RWPE2 (cell line): ENCODE measurements at regions not wholly inside any gene's neighbourhood (a gene's known extent, or its start where the extent isn't known, plus 50 kb on each side); places are given as distances from the start of the nearest gene placed in this dataset.

Experiments used
- ATAC-seq: fragments of 200-7000 bp; cut with Tn5 transposase; 3 replicates; pipeline ENCODE4 v1.9.1; 2021; ENCODE audit warnings: low read depth
- DNase-seq: peaks from one replicate; pipeline ENCODE4 v3.0.0-alpha.2; 2020; ENCODE audit warnings: low spot score
- H3K27ac ChIP-seq: fragments of 450-650 bp; 2 replicates; pipeline ENCODE4 v1.5.1; 2017; ENCODE audit warnings: mild to moderate bottlenecking; ENCODE audit not compliant: poor library complexity, severe bottlenecking
- H3K27me3 ChIP-seq: fragments of 250-450 bp; sonication (Bioruptor Pico); 2 replicates; pipeline ENCODE4 v1.5.1; 2021; ENCODE audit warnings: mild to moderate bottlenecking, moderate library complexity; ENCODE audit not compliant: insufficient read depth, poor library complexity, severe bottlenecking
- H3K36me3 ChIP-seq: fragments of 250-450 bp; sonication (Bioruptor Pico); 2 replicates; pipeline ENCODE4 v1.5.1; 2020; ENCODE audit warnings: low read depth, mild to moderate bottlenecking, moderate library complexity
- H3K4me1 ChIP-seq: fragments of 250-450 bp; sonication (Bioruptor Pico); 2 replicates; pipeline ENCODE4 v1.5.1; 2021; ENCODE audit warnings: mild to moderate bottlenecking, moderate library complexity; ENCODE audit not compliant: insufficient read depth, poor library complexity, severe bottlenecking
- H3K4me3 ChIP-seq: fragments of 250-450 bp; sonication (Bioruptor Pico); 2 replicates; pipeline ENCODE4 v1.5.1; 2021; ENCODE audit warnings: mild to moderate bottlenecking, moderate library complexity; ENCODE audit not compliant: severe bottlenecking
- H3K9me3 ChIP-seq: fragments of 250-450 bp; sonication (Bioruptor Pico); 2 replicates; pipeline ENCODE4 v1.5.1; 2021; ENCODE audit warnings: mild to moderate bottlenecking, moderate library complexity; ENCODE audit not compliant: severe bottlenecking
- CTCF ChIP-seq: fragments of 450-650 bp; IDR thresholded peaks from one replicate; pipeline ENCODE4 v1.5.1; 2017; ENCODE audit warnings: mild to moderate bottlenecking, moderate library complexity; ENCODE audit not compliant: poor library complexity, severe bottlenecking

- H3K4me3 ChIP-seq: no peak overlapping the region
- H3K4me1 ChIP-seq: no peaks in the 10 kb centered on the region
- no peak overlapping the region for H3K27ac ChIP-seq
- H3K27me3 ChIP-seq: no peaks in the 10 kb centered on the region
- H3K36me3 ChIP-seq: no peaks in the 10 kb centered on the region
- no peaks in the 10 kb centered on the region for H3K9me3 ChIP-seq
- ATAC-seq (no peak), DNase-seq (no peak)
- TF ChIP-seq CTCF: no peak
These were observed 780.2 kb upstream of the ADGRL2 start for GRCh38 chr1:81020506-81020905.

GRCh38 chr1:81010126-81010525 lies 790.6 kb upstream of the ADGRL2 start:
- H3K27me3 ChIP-seq: no peaks in the 10 kb centered on the region
- TF ChIP-seq CTCF: no peak
- DNase-seq: no peak
- H3K9me3 ChIP-seq: no peaks in the 10 kb centered on the region
- no peak overlapping the region for H3K27ac ChIP-seq
- H3K4me1 ChIP-seq: no peaks in the 10 kb centered on the region
- H3K36me3 ChIP-seq: no peaks in the 10 kb centered on the region
- no peak for ATAC-seq
- H3K4me3 ChIP-seq: no peak overlapping the region

- ATAC-seq (no peak), DNase-seq (no peak)
- H3K9me3 ChIP-seq: no peaks in the 10 kb centered on the region
- H3K4me1 ChIP-seq: no peaks in the 10 kb centered on the region
- no peaks in the 10 kb centered on the region for H3K36me3 ChIP-seq
- no peaks in the 10 kb centered on the region for H3K27me3 ChIP-seq
- no peak overlapping the region for H3K27ac ChIP-seq
- H3K4me3 ChIP-seq: no peak overlapping the region
- TF ChIP-seq CTCF: no peak
These were observed 792.4 kb upstream of the ADGRL2 start for GRCh38 chr1:81008293-81008692.

- DNase-seq (no peak), ATAC-seq (no peak)
- TF ChIP-seq CTCF: no peak
- no peaks in the 10 kb centered on the region for H3K36me3 ChIP-seq
- H3K4me1 ChIP-seq: no peaks in the 10 kb centered on the region
- H3K4me3 ChIP-seq: no peak overlapping the region
- H3K9me3 ChIP-seq: no peaks in the 10 kb centered on the region
- H3K27ac ChIP-seq: no peak overlapping the region
- no peaks in the 10 kb centered on the region for H3K27me3 ChIP-seq
These were observed 793.7 kb upstream of the ADGRL2 start for GRCh38 chr1:81007024-81007423.

- TF ChIP-seq CTCF: no peak
- no peak overlapping the region for H3K27ac ChIP-seq
- no peaks in the 10 kb centered on the region for H3K36me3 ChIP-seq
- ATAC-seq: no peak
- no peaks in the 10 kb centered on the region for H3K9me3 ChIP-seq
- H3K27me3 ChIP-seq: no peaks in the 10 kb centered on the region
- no peak overlapping the region for H3K4me3 ChIP-seq
- DNase-seq: no peak
- H3K4me1 ChIP-seq: no peaks in the 10 kb centered on the region
These were observed 794.2 kb upstream of the ADGRL2 start for GRCh38 chr1:81006502-81006901.
